BE2C (cell line): ENCODE measurements at regions not wholly inside any gene's neighbourhood (a gene's known extent, or its start where the extent isn't known, plus 50 kb on each side); places are given as distances from the start of the nearest gene placed in this dataset.
"Not testable (repeated sequence)": the region's sequence is repeated elsewhere in the genome, so short reads cannot be mapped to it uniquely, and the experiment has no call there.

Experiments
- DNase-seq: peaks from one replicate; pipeline ENCODE4 v3.0.0-alpha.2; 2020
- H3K27me3 ChIP-seq: fragments of 250-450 bp; sonication (Bioruptor Pico); 2 replicates; pipeline ENCODE4 v1.5.1; 2020; ENCODE audit warnings: mild to moderate bottlenecking
- H3K36me3 ChIP-seq: fragments of 250-450 bp; sonication (Bioruptor Pico); 2 replicates; pipeline ENCODE4 v1.5.1; 2020; ENCODE audit warnings: mild to moderate bottlenecking
- H3K4me1 ChIP-seq: fragments of 250-450 bp; sonication (Bioruptor Pico); 2 replicates; pipeline ENCODE4 v1.5.1; 2020
- H3K4me3 ChIP-seq: 2 replicates; pipeline ENCODE4 v1.5.1; 2011; ENCODE audit warnings: low read depth, low read length
- H3K9me3 ChIP-seq: fragments of 250-450 bp; sonication (Bioruptor Pico); 2 replicates; pipeline ENCODE4 v1.5.1; 2020
- TF ChIP-seq, protein P1 (sequence below): IDR thresholded peaks from 2 replicates; pipeline ENCODE4 v1.5.1; 2012; ENCODE audit warnings: mild to moderate bottlenecking, low read depth, low read length

GRCh38 chr14:105910426-105910825 lies 384.0 kb downstream of the TMEM121 start:
- peaks cover 15% of the 10 kb centered on the region for H3K4me1 ChIP-seq

GRCh38 chr14:105911006-105911847 lies 384.8 kb downstream of the TMEM121 start:
- Histone ChIP-seq H3K27me3 (no peaks in the 10 kb centered on the region), H3K9me3 (no peaks in the 10 kb centered on the region)
- DNase-seq, result no peak

More at GRCh38 chr14:105910426-105910825, 384.0 kb downstream of the TMEM121 start:
- Histone ChIP-seq H3K4me3 (no peak overlapping the region), H3K9me3 (no peaks in the 10 kb centered on the region), H3K36me3 (no peaks in the 10 kb centered on the region), H3K27me3 (no peaks in the 10 kb centered on the region)
- no peak for DNase-seq
- TF ChIP-seq, protein P1, sequence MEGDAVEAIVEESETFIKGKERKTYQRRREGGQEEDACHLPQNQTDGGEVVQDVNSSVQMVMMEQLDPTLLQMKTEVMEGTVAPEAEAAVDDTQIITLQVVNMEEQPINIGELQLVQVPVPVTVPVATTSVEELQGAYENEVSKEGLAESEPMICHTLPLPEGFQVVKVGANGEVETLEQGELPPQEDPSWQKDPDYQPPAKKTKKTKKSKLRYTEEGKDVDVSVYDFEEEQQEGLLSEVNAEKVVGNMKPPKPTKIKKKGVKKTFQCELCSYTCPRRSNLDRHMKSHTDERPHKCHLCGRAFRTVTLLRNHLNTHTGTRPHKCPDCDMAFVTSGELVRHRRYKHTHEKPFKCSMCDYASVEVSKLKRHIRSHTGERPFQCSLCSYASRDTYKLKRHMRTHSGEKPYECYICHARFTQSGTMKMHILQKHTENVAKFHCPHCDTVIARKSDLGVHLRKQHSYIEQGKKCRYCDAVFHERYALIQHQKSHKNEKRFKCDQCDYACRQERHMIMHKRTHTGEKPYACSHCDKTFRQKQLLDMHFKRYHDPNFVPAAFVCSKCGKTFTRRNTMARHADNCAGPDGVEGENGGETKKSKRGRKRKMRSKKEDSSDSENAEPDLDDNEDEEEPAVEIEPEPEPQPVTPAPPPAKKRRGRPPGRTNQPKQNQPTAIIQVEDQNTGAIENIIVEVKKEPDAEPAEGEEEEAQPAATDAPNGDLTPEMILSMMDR, result no peak

GRCh38 chr14:105911848-105912292 lies 385.5 kb downstream of the TMEM121 start:
- not testable (repeated sequence) for H3K9me3 ChIP-seq, H3K4me3 ChIP-seq, H3K36me3 ChIP-seq, H3K27me3 ChIP-seq, DNase-seq
- H3K4me1 ChIP-seq, result peaks cover 15% of the 10 kb centered on the region

More at GRCh38 chr14:105911006-105911847, 384.8 kb downstream of the TMEM121 start:
- TF ChIP-seq, protein P1, result no peak
- Histone ChIP-seq H3K4me1 (peaks cover 15% of the 10 kb centered on the region), H3K36me3 (no peaks in the 10 kb centered on the region), H3K4me3 (no peak overlapping the region)

- Histone ChIP-seq H3K4me3 (no peak overlapping the region), H3K9me3 (no peaks in the 10 kb centered on the region), H3K4me1 (peaks cover 14% of the 10 kb centered on the region), H3K36me3 (no peaks in the 10 kb centered on the region), H3K27me3 (no peaks in the 10 kb centered on the region)
- TF ChIP-seq, protein P1, result no peak
- no peak for DNase-seq
Observed at GRCh38 chr14:105912641-105913180, 386.3 kb downstream of the TMEM121 start.

DNA sequence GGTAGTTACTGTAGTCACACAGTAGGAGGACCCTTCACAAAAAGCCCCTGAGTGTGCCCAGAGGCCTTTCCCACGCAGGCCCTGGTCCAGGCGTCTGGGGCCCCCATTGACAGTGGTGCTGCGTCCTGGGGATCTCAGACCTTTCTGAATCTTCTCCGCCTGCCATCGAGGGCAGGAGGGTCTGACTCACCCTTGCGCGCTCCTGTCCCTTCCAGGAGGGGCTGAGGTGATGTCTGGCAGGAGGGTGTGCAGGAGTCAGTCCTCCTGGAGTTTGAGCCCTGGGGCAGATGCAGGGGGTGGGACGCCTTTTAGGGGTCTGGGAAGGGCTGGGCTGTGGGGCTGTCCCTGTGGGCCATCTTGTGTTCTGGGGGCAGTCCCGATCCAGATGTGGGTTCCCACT lies 386.8 kb downstream of the TMEM121 start:
- no peaks in the 10 kb centered on the region for H3K36me3 ChIP-seq
- no peaks in the 10 kb centered on the region for H3K27me3 ChIP-seq
- peaks cover 9% of the 10 kb centered on the region for H3K4me1 ChIP-seq
- TF ChIP-seq, protein P1, result no peak
- DNase-seq, result no peak
- no peaks in the 10 kb centered on the region for H3K9me3 ChIP-seq
- H3K4me3 ChIP-seq, result no peak overlapping the region

DNA sequence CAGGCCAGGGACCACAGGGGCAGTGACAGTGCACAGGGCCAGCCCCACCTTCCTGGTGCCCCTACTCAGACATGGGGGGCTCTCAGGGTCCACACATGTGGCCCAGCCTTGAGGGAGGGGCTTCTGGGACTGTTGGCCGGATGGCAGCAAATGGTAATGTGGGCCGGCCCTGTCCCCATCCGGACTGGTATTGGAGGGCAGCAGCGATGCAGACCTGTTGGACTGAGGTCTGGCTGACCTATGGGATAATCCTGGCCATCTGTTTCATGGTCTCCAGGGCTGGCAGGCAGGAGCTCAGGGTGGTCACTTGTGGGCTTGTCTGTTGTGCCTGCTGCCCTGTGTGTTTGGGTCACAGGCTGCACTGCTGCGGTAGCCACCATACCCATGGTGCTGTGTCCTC lies 387.5 kb downstream of the TMEM121 start:
- Histone ChIP-seq H3K4me1 (peaks cover 4% of the 10 kb centered on the region; the same call in 1 of the 2 replicates), H3K36me3 (no peaks in the 10 kb centered on the region), H3K4me3 (no peak overlapping the region), H3K9me3 (no peaks in the 10 kb centered on the region), H3K27me3 (no peaks in the 10 kb centered on the region)
- DNase-seq, result no peak
- TF ChIP-seq, protein P1, result no peak

DNA sequence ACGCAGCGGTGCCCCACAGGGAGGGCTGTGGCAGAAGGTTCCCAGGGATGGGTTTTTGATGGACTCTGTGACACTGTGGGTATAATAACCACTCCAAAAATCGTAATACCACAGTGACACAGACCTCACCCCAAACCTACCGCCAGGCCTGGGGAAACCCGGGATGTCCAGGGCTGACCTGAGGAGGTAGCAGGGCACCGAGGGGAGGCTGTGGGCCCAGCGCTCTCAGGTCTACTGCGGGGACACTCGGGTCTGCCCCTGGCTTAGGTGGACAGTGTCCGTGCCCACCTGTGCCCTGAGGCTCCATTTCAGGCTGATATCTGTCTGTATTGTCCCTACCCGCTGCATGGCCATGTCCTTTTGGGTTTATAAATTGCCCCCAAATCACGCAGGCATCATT lies 387.9 kb downstream of the TMEM121 start:
- not testable (repeated sequence) for H3K9me3 ChIP-seq, DNase-seq, H3K4me1 ChIP-seq, H3K27me3 ChIP-seq, H3K36me3 ChIP-seq, H3K4me3 ChIP-seq
